HL-60 (cell line): ENCODE measurements at regions not wholly inside any gene's neighbourhood (a gene's known extent, or its start where the extent isn't known, plus 50 kb on each side); places are given as distances from the start of the nearest gene placed in this dataset.
"Not testable (repeated sequence)": the region's sequence is repeated elsewhere in the genome, so short reads cannot be mapped to it uniquely, and the experiment has no call there.

Experiments used
- DNase-seq, 2 experiments: peaks; one replicate each; pipeline ENCODE4 v3.0.0-alpha.2; 2010 to 2020; ENCODE audit warnings: low read depth in 1 of 2, low spot score in 1 of 2
- H3K27ac ChIP-seq: fragments of 250-450 bp; sonication (Bioruptor Pico); replicated peaks from 2 replicates; pipeline ENCODE4 v1.5.1; 2020; ENCODE audit warnings: mild to moderate bottlenecking, moderate library complexity
- H3K27me3 ChIP-seq: fragments of 250-450 bp; sonication (Bioruptor Pico); 2 replicates; pipeline ENCODE4 v1.5.1; 2021; ENCODE audit warnings: mild to moderate bottlenecking, moderate library complexity; ENCODE audit not compliant: insufficient read depth, poor library complexity, severe bottlenecking
- H3K4me3 ChIP-seq: replicated peaks from 2 replicates; pipeline ENCODE4 v1.5.1; 2011; ENCODE audit warnings: mild to moderate bottlenecking, control low read depth, low read length; ENCODE audit not compliant: insufficient read depth
- CTCF ChIP-seq: IDR thresholded peaks from one replicate; pipeline ENCODE4 v1.5.1; 2011; ENCODE audit warnings: low read length, control low read depth, inconsistent platforms; ENCODE audit not compliant: insufficient read depth
- GABPA ChIP-seq: IDR thresholded peaks from 2 replicates; pipeline ENCODE4 v1.6.1; 2012; ENCODE audit warnings: low read depth
- POLR2AphosphoS5 ChIP-seq: IDR thresholded peaks from 2 replicates; pipeline ENCODE4 v1.6.1; 2012; ENCODE audit warnings: low read depth
- REST ChIP-seq: IDR thresholded peaks from 2 replicates; pipeline ENCODE4 v1.6.1; 2012; ENCODE audit warnings: low read depth; ENCODE audit not compliant: insufficient replicate concordance
- SPI1 ChIP-seq: IDR thresholded peaks from 2 replicates; pipeline ENCODE4 v1.6.1; 2012; ENCODE audit warnings: low read depth, mild to moderate bottlenecking, borderline replicate concordance

GRCh38 chr9:29432191-29432590, 1858.9 kb upstream of the C9orf72 start:
- Histone ChIP-seq H3K27ac (no peak overlapping the region), H3K4me3 (no peak overlapping the region), H3K27me3 (no peaks in the 10 kb centered on the region)
- no peak for DNase-seq
- no peak for TF ChIP-seq GABPA
- TF ChIP-seq POLR2AphosphoS5 = no peak
- TF ChIP-seq SPI1 = no peak
- TF ChIP-seq CTCF = no peak
- TF ChIP-seq REST = no peak

- H3K27ac ChIP-seq, H3K27me3 ChIP-seq, DNase-seq, H3K4me3 ChIP-seq: not testable (repeated sequence)
These were observed 1859.4 kb upstream of the C9orf72 start for GRCh38 chr9:29432656-29433055.

- H3K27me3 ChIP-seq = no peaks in the 10 kb centered on the region
- no peak overlapping the region for H3K4me3 ChIP-seq
- no peak for DNase-seq
- TF ChIP-seq CTCF = no peak
- TF ChIP-seq GABPA = no peak
- no peak for TF ChIP-seq REST
- TF ChIP-seq SPI1 = no peak
- TF ChIP-seq POLR2AphosphoS5 = no peak
- no peak overlapping the region for H3K27ac ChIP-seq
These were observed 1862.1 kb upstream of the C9orf72 start for GRCh38 chr9:29435368-29435767.

GRCh38 chr9:29437526-29437925, 1864.2 kb upstream of the C9orf72 start:
- TF ChIP-seq SPI1 (no peak), POLR2AphosphoS5 (no peak), REST (no peak)
- H3K4me3 ChIP-seq = no peak overlapping the region
- no peak for DNase-seq

More at GRCh38 chr9:29437526-29437925, 1864.2 kb upstream of the C9orf72 start:
- no peak overlapping the region for H3K27ac ChIP-seq
- no peaks in the 10 kb centered on the region for H3K27me3 ChIP-seq
